ENCODE measurements at regions not wholly inside any gene's neighbourhood (a gene's known extent, or its start where the extent isn't known, plus 50 kb on each side); places are given as distances from the start of the nearest gene placed in this dataset.

GRCh38 chr3:86178095-86178494 lies 812.9 kb downstream of the VGLL3 start:
- Histone ChIP-seq H3K4me1 (ENCODE audit: control insufficient read depth in 4 of 4, insufficient read depth in 4 of 4, low read length in 3 of 4) (no peaks in the 10 kb centered on the region), H3K27ac (ENCODE audit: low read depth in 1 of 2, low read length in 2 of 2) (no peak overlapping the region), H3K27me3 (ENCODE audit: control insufficient read depth in 4 of 4, insufficient read depth in 4 of 4, low read length in 3 of 4) (no peaks in the 10 kb centered on the region), H3K4me3 (ENCODE audit: low read depth in 1 of 3, low read length in 3 of 3) (no peak overlapping the region), H3K9me3 (ENCODE audit: control insufficient read depth in 4 of 4, low read length in 3 of 4) (no peaks in the 10 kb centered on the region), H3K36me3 (ENCODE audit: control insufficient read depth in 4 of 4, insufficient read depth in 3 of 4, low read depth in 1 of 4, low read length in 3 of 4) (no peaks in the 10 kb centered on the region), H3K9ac (ENCODE audit: low read depth in 1 of 2, low read length in 2 of 2) (no peak overlapping the region)
- TF ChIP-seq ATF3 (IDR thresholded peaks at IDR 0.05) (no peak), CTCF (IDR thresholded peaks at IDR 0.05; ENCODE audit: low read depth, low read length, missing input control) (no peak), RAD21 (IDR thresholded peaks at IDR 0.05) (no peak)
- WGBS = 90% methylated on average over 6 of the region's 6 CpGs
- no peak for DNase-seq (ENCODE audit: low spot score)

GRCh38 chr3:86176445-86176784 lies 814.5 kb downstream of the VGLL3 start:
- WGBS = 81% methylated on average over 3 of the region's 3 CpGs
- Histone ChIP-seq H3K4me1 (ENCODE audit: control insufficient read depth in 4 of 4, insufficient read depth in 4 of 4, low read length in 3 of 4) (no peaks in the 10 kb centered on the region), H3K27ac (ENCODE audit: low read depth in 1 of 2, low read length in 2 of 2) (no peak overlapping the region), H3K9ac (ENCODE audit: low read depth in 1 of 2, low read length in 2 of 2) (no peak overlapping the region), H3K4me3 (ENCODE audit: low read depth in 1 of 3, low read length in 3 of 3) (no peak overlapping the region), H3K9me3 (ENCODE audit: control insufficient read depth in 4 of 4, low read length in 3 of 4) (no peaks in the 10 kb centered on the region), H3K36me3 (ENCODE audit: control insufficient read depth in 4 of 4, insufficient read depth in 3 of 4, low read depth in 1 of 4, low read length in 3 of 4) (no peaks in the 10 kb centered on the region), H3K27me3 (ENCODE audit: control insufficient read depth in 4 of 4, insufficient read depth in 4 of 4, low read length in 3 of 4) (no peaks in the 10 kb centered on the region)
- TF ChIP-seq RAD21 (IDR thresholded peaks at IDR 0.05) = no peak
- no peak for TF ChIP-seq TAF1 (conservative IDR thresholded peaks at IDR 0.05)
- no peak for TF ChIP-seq MAX (IDR thresholded peaks at IDR 0.05)
- TF ChIP-seq YY1 (IDR thresholded peaks at IDR 0.05) = no peak
- TF ChIP-seq FOXA1 (IDR thresholded peaks at IDR 0.05) = no peak
- TF ChIP-seq NR2F2 (IDR thresholded peaks at IDR 0.05) = no peak
- no peak for DNase-seq (ENCODE audit: low spot score)

GRCh38 chr3:86175593-86176444 lies 815.1 kb downstream of the VGLL3 start:
- no peak for TF ChIP-seq NR2F2 (IDR thresholded peaks at IDR 0.05)
- no peak for TF ChIP-seq EGR1 (IDR thresholded peaks at IDR 0.05; ENCODE audit: low read depth in 2 of 2)
- H3K4me3 ChIP-seq (ENCODE audit: low read depth in 1 of 3, low read length in 3 of 3) = no peak overlapping the region
- H3K27me3 ChIP-seq (ENCODE audit: control insufficient read depth in 4 of 4, insufficient read depth in 4 of 4, low read length in 3 of 4) = no peaks in the 10 kb centered on the region
- H3K9me3 ChIP-seq (ENCODE audit: control insufficient read depth in 4 of 4, low read length in 3 of 4) = no peaks in the 10 kb centered on the region
- H3K4me1 ChIP-seq (ENCODE audit: control insufficient read depth in 4 of 4, insufficient read depth in 4 of 4, low read length in 3 of 4) = no peaks in the 10 kb centered on the region
- 66% methylated on average over 7 of the region's 7 CpGs for whole genome bisulfite sequencing
- no peak overlapping the region for H3K9ac ChIP-seq (ENCODE audit: low read depth in 1 of 2, low read length in 2 of 2)
- H3K27ac ChIP-seq (ENCODE audit: low read depth in 1 of 2, low read length in 2 of 2) = no peak overlapping the region
- DNase-seq (ENCODE audit: low spot score) = no peak
- H3K36me3 ChIP-seq (ENCODE audit: control insufficient read depth in 4 of 4, insufficient read depth in 3 of 4, low read depth in 1 of 4, low read length in 3 of 4) = no peaks in the 10 kb centered on the region

- no peaks in the 10 kb centered on the region for H3K9me3 ChIP-seq (ENCODE audit: control insufficient read depth in 4 of 4, low read length in 3 of 4)
- H3K36me3 ChIP-seq (ENCODE audit: control insufficient read depth in 4 of 4, insufficient read depth in 3 of 4, low read depth in 1 of 4, low read length in 3 of 4) = no peaks in the 10 kb centered on the region
- WGBS = 28% methylated on average over 3 of the region's 3 CpGs
- no peaks in the 10 kb centered on the region for H3K4me1 ChIP-seq (ENCODE audit: control insufficient read depth in 4 of 4, insufficient read depth in 4 of 4, low read length in 3 of 4)
- no peak overlapping the region for H3K27ac ChIP-seq (ENCODE audit: low read depth in 1 of 2, low read length in 2 of 2)
- DNase-seq (ENCODE audit: low spot score) = no peak
- no peak for TF ChIP-seq ZBTB33 (IDR thresholded peaks at IDR 0.05)
- TF ChIP-seq RXRA (IDR thresholded peaks at IDR 0.05) = no peak
- TF ChIP-seq SP1 (IDR thresholded peaks at IDR 0.05) = no peak
- TF ChIP-seq RAD21 (IDR thresholded peaks at IDR 0.05) = no peak
- no peak for TF ChIP-seq GABPA (IDR thresholded peaks at IDR 0.05 in 1 of 2, conservative IDR thresholded peaks at IDR 0.05 in 1 of 2)
- no peak for TF ChIP-seq HNF4A (conservative IDR thresholded peaks at IDR 0.05)
- no peak for TF ChIP-seq FOXA2 (IDR thresholded peaks at IDR 0.05)
- TF ChIP-seq ATF3 (IDR thresholded peaks at IDR 0.05) = no peak
- no peak overlapping the region for H3K4me3 ChIP-seq (ENCODE audit: low read depth in 1 of 3, low read length in 3 of 3)
- no peak overlapping the region for H3K9ac ChIP-seq (ENCODE audit: low read depth in 1 of 2, low read length in 2 of 2)
- H3K27me3 ChIP-seq (ENCODE audit: control insufficient read depth in 4 of 4, insufficient read depth in 4 of 4, low read length in 3 of 4) = no peaks in the 10 kb centered on the region
Measured at GRCh38 chr3:86175051-86175536, 815.9 kb downstream of the VGLL3 start.
